Astrocyte (in vitro differentiated cells and primary cell): ENCODE measurements at regions not wholly inside any gene's neighbourhood (a gene's known extent, or its start where the extent isn't known, plus 50 kb on each side); places are given as distances from the start of the nearest gene placed in this dataset.
A peak's percentile ranks its signal among the peaks of the same experiment; 100 is the strongest.

Experiments used
- DNase-seq: peaks from one replicate; pipeline ENCODE4 v3.0.0-alpha.2; 2010; ENCODE audit warnings: low read depth
- FAIRE-seq: peaks from 2 replicates; lab custom pipeline; 2011; peaks lifted over from hg19 to GRCh38; lab: Jason Lieb, UNC
- H2AFZ ChIP-seq: 2 replicates; pipeline ENCODE4 v1.6.0; 2012; ENCODE audit warnings: low read depth, low read length, inconsistent platforms
- H3K27ac ChIP-seq: 2 replicates; pipeline ENCODE4 v1.5.1; 2011; ENCODE audit warnings: low read depth, low read length, inconsistent platforms
- H3K27me3 ChIP-seq: 2 replicates; pipeline ENCODE4 v1.6.0; 2011; ENCODE audit warnings: low read length, inconsistent platforms; ENCODE audit not compliant: insufficient read depth
- H3K36me3 ChIP-seq: 2 replicates; pipeline ENCODE4 v1.5.1; 2011; ENCODE audit warnings: low read length, inconsistent platforms; ENCODE audit not compliant: insufficient read depth
- H3K4me1 ChIP-seq: 2 replicates; pipeline ENCODE4 v1.5.1; 2011; ENCODE audit warnings: low read length, inconsistent platforms; ENCODE audit not compliant: insufficient read depth
- H3K4me2 ChIP-seq: 2 replicates; pipeline ENCODE4 v1.6.0; 2012; ENCODE audit warnings: low read length, inconsistent platforms
- H3K4me3 ChIP-seq: 2 replicates; pipeline ENCODE4 v1.5.1; 2011; ENCODE audit warnings: low read depth, mild to moderate bottlenecking, low read length, inconsistent platforms; ENCODE audit not compliant: insufficient read depth
- H3K79me2 ChIP-seq: 2 replicates; pipeline ENCODE4 v1.6.0; 2012; ENCODE audit warnings: mild to moderate bottlenecking, low read length, inconsistent platforms; ENCODE audit not compliant: insufficient read depth
- H3K9ac ChIP-seq: 2 replicates; pipeline ENCODE4 v1.6.0; 2012; ENCODE audit warnings: mild to moderate bottlenecking, low read length, inconsistent platforms
- H3K9me3 ChIP-seq: 2 replicates; pipeline ENCODE4 v1.5.1; 2012; ENCODE audit warnings: low read depth, mild to moderate bottlenecking, low read length, inconsistent platforms; ENCODE audit not compliant: insufficient read depth
- H4K20me1 ChIP-seq: 2 replicates; pipeline ENCODE4 v1.6.0; 2012; ENCODE audit warnings: low read length, inconsistent platforms; ENCODE audit not compliant: insufficient read depth
- H3K27ac Mint-ChIP-seq: one replicate; pipeline ENCODE4 v1.8.0; 2021; ENCODE audit warnings: mild to moderate bottlenecking, mixed read lengths; ENCODE audit not compliant: unreplicated experiment
- H3K27me3 Mint-ChIP-seq: one replicate; pipeline ENCODE4 v1.8.0; 2021; ENCODE audit warnings: low read depth, mixed read lengths; ENCODE audit not compliant: unreplicated experiment
- H3K36me3 Mint-ChIP-seq: one replicate; pipeline ENCODE4 v1.8.0; 2021; ENCODE audit warnings: low read depth, mixed read lengths; ENCODE audit not compliant: unreplicated experiment
- H3K4me1 Mint-ChIP-seq: one replicate; pipeline ENCODE4 v1.8.0; 2021; ENCODE audit warnings: low read depth, mixed read lengths; ENCODE audit not compliant: unreplicated experiment
- H3K4me3 Mint-ChIP-seq: one replicate; pipeline ENCODE4 v1.8.0; 2021; ENCODE audit warnings: mild to moderate bottlenecking, moderate library complexity, mixed read lengths; ENCODE audit not compliant: unreplicated experiment
- H3K9me3 Mint-ChIP-seq: one replicate; pipeline ENCODE4 v1.8.0; 2021; ENCODE audit warnings: mild to moderate bottlenecking, mixed read lengths; ENCODE audit not compliant: unreplicated experiment
- CTCF ChIP-seq: IDR thresholded peaks from 2 replicates; pipeline ENCODE4 v1.5.1; 2011; ENCODE audit warnings: low read depth, mild to moderate bottlenecking, inconsistent platforms, low read length, moderate library complexity; ENCODE audit not compliant: insufficient read depth
- EZH2 ChIP-seq: IDR thresholded peaks from 2 replicates; pipeline ENCODE4 v1.6.1; 2012; ENCODE audit warnings: mild to moderate bottlenecking, low read length, inconsistent platforms; ENCODE audit not compliant: insufficient read depth

GRCh38 chr3:28936154-28936553, 344.7 kb upstream of the RBMS3 start:
- Mint-ChIP-seq H3K27ac (no peak overlapping the region), H3K27me3 (peaks cover 33% of the 10 kb centered on the region), H3K36me3 (no peaks in the 10 kb centered on the region), H3K9me3 (peaks cover 2% of the 10 kb centered on the region), H3K4me1 (peaks cover 13% of the 10 kb centered on the region), H3K4me3 (no peak overlapping the region)
- no peak for TF ChIP-seq CTCF
- no peak for TF ChIP-seq EZH2
- H2AFZ ChIP-seq: no peak overlapping the region
- H3K9ac ChIP-seq: no peak overlapping the region
- no peak overlapping the region for H3K4me3 ChIP-seq
- no peaks in the 10 kb centered on the region for H3K79me2 ChIP-seq
- no peaks in the 10 kb centered on the region for H3K9me3 ChIP-seq
- no peaks in the 10 kb centered on the region for H4K20me1 ChIP-seq
- FAIRE-seq (no peak), DNase-seq (no peak)
- H3K27ac ChIP-seq: no peak overlapping the region
- H3K27me3 ChIP-seq: no peaks in the 10 kb centered on the region
- peaks cover 11% of the 10 kb centered on the region for H3K4me1 ChIP-seq
- H3K4me2 ChIP-seq: no peak overlapping the region
- no peaks in the 10 kb centered on the region for H3K36me3 ChIP-seq

GRCh38 chr3:28940530-28940929, 340.3 kb upstream of the RBMS3 start:
- H3K36me3 Mint-ChIP-seq: no peaks in the 10 kb centered on the region
- H3K4me3 ChIP-seq: no peak overlapping the region
- H3K27me3 Mint-ChIP-seq: peaks cover 23% of the 10 kb centered on the region
- no peaks in the 10 kb centered on the region for H3K9me3 ChIP-seq
- peak; percentile 98 for DNase-seq
- H3K4me1 ChIP-seq: peaks cover 11% of the 10 kb centered on the region
- no peaks in the 10 kb centered on the region for H3K79me2 ChIP-seq
- no peaks in the 10 kb centered on the region for H4K20me1 ChIP-seq
- no peaks in the 10 kb centered on the region for H3K36me3 ChIP-seq
- peaks cover 4% of the 10 kb centered on the region for H3K9me3 Mint-ChIP-seq
- no peak overlapping the region for H3K4me3 Mint-ChIP-seq
- H3K27ac ChIP-seq: no peak overlapping the region
- no peak overlapping the region for H3K9ac ChIP-seq
- no peak overlapping the region for H3K27ac Mint-ChIP-seq
- no peaks in the 10 kb centered on the region for H3K27me3 ChIP-seq
- no peak for FAIRE-seq
- H2AFZ ChIP-seq: no peak overlapping the region
- peaks cover 13% of the 10 kb centered on the region for H3K4me1 Mint-ChIP-seq
- H3K4me2 ChIP-seq: peak overlapping the region; percentile 45
- TF ChIP-seq CTCF: no peak
- no peak for TF ChIP-seq EZH2

- FAIRE-seq: no peak
- no peak overlapping the region for H2AFZ ChIP-seq
- no peaks in the 10 kb centered on the region for H3K36me3 ChIP-seq
- no peaks in the 10 kb centered on the region for H4K20me1 ChIP-seq
- H3K9me3 Mint-ChIP-seq: peaks cover 4% of the 10 kb centered on the region
- H3K27ac ChIP-seq: no peak overlapping the region
- no peak overlapping the region for H3K9ac ChIP-seq
- no peak for DNase-seq
- peak overlapping the region; percentile 45 for H3K4me2 ChIP-seq
- no peak overlapping the region for H3K4me3 ChIP-seq
- H3K9me3 ChIP-seq: no peaks in the 10 kb centered on the region
- peaks cover 11% of the 10 kb centered on the region for H3K4me1 ChIP-seq
- peaks cover 27% of the 10 kb centered on the region for H3K27me3 Mint-ChIP-seq
- no peak overlapping the region for H3K4me3 Mint-ChIP-seq
- peaks cover 13% of the 10 kb centered on the region for H3K4me1 Mint-ChIP-seq
- TF ChIP-seq CTCF (no peak), EZH2 (no peak)
- no peaks in the 10 kb centered on the region for H3K79me2 ChIP-seq
- no peaks in the 10 kb centered on the region for H3K36me3 Mint-ChIP-seq
- H3K27me3 ChIP-seq: no peaks in the 10 kb centered on the region
- no peak overlapping the region for H3K27ac Mint-ChIP-seq
Observed at GRCh38 chr3:28940994-28941393, 339.9 kb upstream of the RBMS3 start.
